ENCODE measurements at regions not wholly inside any gene's neighbourhood (a gene's known extent, or its start where the extent isn't known, plus 50 kb on each side); places are given as distances from the start of the nearest gene placed in this dataset.
"Not testable (repeated sequence)": the region's sequence is repeated elsewhere in the genome, so short reads cannot be mapped to it uniquely, and the experiment has no call there.

- TF ChIP-seq CTCF (IDR thresholded peaks at IDR 0.05; ENCODE audit: control insufficient read depth, extremely low read depth, insufficient read depth): no peak
- DNase-seq (ENCODE audit: low read depth): no peak
These were observed 538.9 kb upstream of the API5 start for GRCh38 chr11:42772886-42773285.

GRCh38 chr11:42773729-42774128 is 538.1 kb upstream of the API5 start:
- H3K4me3 ChIP-seq (ENCODE audit: low read depth, low read length): no peak overlapping the region
- DNase-seq (ENCODE audit: low read depth): no peak
- no peak for TF ChIP-seq CTCF (IDR thresholded peaks at IDR 0.05; ENCODE audit: control insufficient read depth, extremely low read depth, insufficient read depth)

More at GRCh38 chr11:42772886-42773285, 538.9 kb upstream of the API5 start:
- H3K4me3 ChIP-seq (ENCODE audit: low read depth, low read length): no peak overlapping the region

GRCh38 chr11:42774567-42774966 is 537.2 kb upstream of the API5 start:
- DNase-seq (ENCODE audit: low read depth): no peak

GRCh38 chr11:42777776-42778175 is 534.0 kb upstream of the API5 start:
- TF ChIP-seq CTCF (IDR thresholded peaks at IDR 0.05; ENCODE audit: control insufficient read depth, extremely low read depth, insufficient read depth): no peak
- H3K4me3 ChIP-seq (ENCODE audit: low read depth, low read length): no peak overlapping the region
- DNase-seq (ENCODE audit: low read depth): no peak

More at GRCh38 chr11:42774567-42774966, 537.2 kb upstream of the API5 start:
- no peak for TF ChIP-seq CTCF (IDR thresholded peaks at IDR 0.05; ENCODE audit: control insufficient read depth, extremely low read depth, insufficient read depth)
- H3K4me3 ChIP-seq (ENCODE audit: low read depth, low read length): no peak overlapping the region

- no peak for TF ChIP-seq CTCF (IDR thresholded peaks at IDR 0.05; ENCODE audit: control insufficient read depth, extremely low read depth, insufficient read depth)
- no peak for DNase-seq (ENCODE audit: low read depth)
- no peak overlapping the region for H3K4me3 ChIP-seq (ENCODE audit: low read depth, low read length)
These were observed 533.6 kb upstream of the API5 start for GRCh38 chr11:42778193-42778592.

GRCh38 chr11:42779555-42779954 is 532.2 kb upstream of the API5 start:
- TF ChIP-seq CTCF (IDR thresholded peaks at IDR 0.05; ENCODE audit: control insufficient read depth, extremely low read depth, insufficient read depth): no peak
- H3K4me3 ChIP-seq (ENCODE audit: low read depth, low read length): no peak overlapping the region
- DNase-seq (ENCODE audit: low read depth): no peak

GRCh38 chr11:42786981-42787380 is 524.8 kb upstream of the API5 start:
- DNase-seq (ENCODE audit: low read depth): no peak
- TF ChIP-seq CTCF (IDR thresholded peaks at IDR 0.05; ENCODE audit: control insufficient read depth, extremely low read depth, insufficient read depth): no peak
- no peak overlapping the region for H3K4me3 ChIP-seq (ENCODE audit: low read depth, low read length)

- not testable (repeated sequence) for DNase-seq (ENCODE audit: low read depth)
- peak overlapping the region; percentile 36 for H3K4me3 ChIP-seq (ENCODE audit: low read depth, low read length)
These were observed 516.3 kb upstream of the API5 start for GRCh38 chr11:42795483-42795882.
